Ecto neural progenitor cell (in vitro differentiated cells): ENCODE measurements at regions not wholly inside any gene's neighbourhood (a gene's known extent, or its start where the extent isn't known, plus 50 kb on each side); places are given as distances from the start of the nearest gene placed in this dataset.

ENCODE experiments used
- DNase-seq: peaks from one replicate; pipeline ENCODE4 v3.0.0-alpha.2; 2018; ENCODE audit warnings: low spot score

DNA sequence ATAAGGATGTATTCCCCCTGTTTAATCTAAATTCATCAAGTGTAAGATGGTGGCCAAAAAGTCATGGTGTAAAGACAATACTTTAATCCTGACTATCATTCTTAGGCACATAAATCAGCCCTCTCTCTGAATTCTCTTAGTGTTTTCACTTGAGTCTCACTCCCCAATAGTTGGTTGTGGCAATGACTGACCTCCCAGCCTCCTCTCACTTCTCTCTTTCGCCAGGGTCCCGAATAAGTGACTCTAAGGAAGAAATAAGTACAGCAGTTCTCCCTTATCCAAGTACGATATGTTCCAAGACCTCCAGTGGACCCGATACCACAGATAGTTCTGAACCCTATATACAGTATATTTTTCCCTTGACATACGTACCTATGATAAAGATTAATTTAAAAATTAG lies 335.3 kb downstream of the MAF start:
- no peak for DNase-seq

GRCh38 chr16:79264237-79265109 lies 336.1 kb downstream of the MAF start:
- no peak for DNase-seq

GRCh38 chr16:79263425-79263824 lies 337.1 kb downstream of the MAF start:
- no peak for DNase-seq
